ENCODE measurements at regions not wholly inside any gene's neighbourhood (a gene's known extent, or its start where the extent isn't known, plus 50 kb on each side); places are given as distances from the start of the nearest gene placed in this dataset.

GRCh38 chr4:133379681-133380438 lies 230.8 kb downstream of the PCDH10 start:
- no peak overlapping the region for H3K27ac Mint-ChIP-seq (ENCODE audit: unreplicated experiment)
- H3K9me3 ChIP-seq (ENCODE audit: insufficient read depth, low read depth, low read length): no peaks in the 10 kb centered on the region
- FAIRE-seq (no peak), DNase-seq (ENCODE audit: low read depth) (no peak)
- no peaks in the 10 kb centered on the region for H3K27me3 Mint-ChIP-seq (ENCODE audit: low read depth, unreplicated experiment)
- no peak overlapping the region for H3K4me2 ChIP-seq (ENCODE audit: low read length)
- H3K4me3 Mint-ChIP-seq (ENCODE audit: unreplicated experiment): no peak overlapping the region
- H2AFZ ChIP-seq (ENCODE audit: low read depth, low read length): no peak overlapping the region
- H3K9me3 Mint-ChIP-seq (ENCODE audit: unreplicated experiment): peaks cover 1% of the 10 kb centered on the region
- no peaks in the 10 kb centered on the region for H3K4me1 Mint-ChIP-seq (ENCODE audit: low read depth, unreplicated experiment)
- H4K20me1 ChIP-seq (ENCODE audit: insufficient read depth, low read length): no peaks in the 10 kb centered on the region
- H3K4me1 ChIP-seq (ENCODE audit: insufficient read depth, low read length): no peaks in the 10 kb centered on the region
- H3K27ac ChIP-seq (ENCODE audit: low read depth, low read length): no peak overlapping the region
- no peaks in the 10 kb centered on the region for H3K27me3 ChIP-seq (ENCODE audit: insufficient read depth, low read length)
- no peak overlapping the region for H3K4me3 ChIP-seq (ENCODE audit: insufficient read depth, low read depth, low read length)
- H3K36me3 Mint-ChIP-seq (ENCODE audit: low read depth, unreplicated experiment): no peaks in the 10 kb centered on the region
- no peak overlapping the region for H3K9ac ChIP-seq (ENCODE audit: low read length)
- H3K79me2 ChIP-seq (ENCODE audit: insufficient read depth, low read length): no peaks in the 10 kb centered on the region
- no peak for TF ChIP-seq EZH2 (IDR thresholded peaks at IDR 0.05; ENCODE audit: insufficient read depth, low read length)
- TF ChIP-seq CTCF (IDR thresholded peaks at IDR 0.05; ENCODE audit: insufficient read depth, low read depth, low read length): no peak
- H3K36me3 ChIP-seq (ENCODE audit: insufficient read depth, low read length): no peaks in the 10 kb centered on the region

DNA sequence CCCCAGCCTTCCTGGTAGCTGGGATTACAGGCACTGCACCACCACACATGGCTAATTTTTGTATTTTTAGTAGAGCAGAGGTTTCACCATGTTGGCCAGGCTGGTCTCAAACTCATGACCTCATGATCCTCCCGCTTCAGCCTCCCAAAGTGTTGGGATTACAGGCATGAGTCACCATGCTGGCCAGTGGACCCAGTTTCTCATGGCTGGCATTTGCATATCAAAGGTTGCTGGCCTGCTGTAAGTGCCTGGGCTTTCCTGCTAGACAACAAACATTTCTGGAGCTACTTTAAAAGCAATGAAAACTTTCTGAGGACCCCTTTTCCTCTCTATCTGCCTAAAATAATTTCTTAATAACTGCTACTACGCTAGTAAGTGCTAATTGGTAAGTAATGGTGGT lies 228.2 kb downstream of the PCDH10 start:
- TF ChIP-seq CTCF (IDR thresholded peaks at IDR 0.05; ENCODE audit: insufficient read depth, low read depth, low read length) (no peak), EZH2 (IDR thresholded peaks at IDR 0.05; ENCODE audit: insufficient read depth, low read length) (no peak)
- FAIRE-seq: no peak
- no peaks in the 10 kb centered on the region for H3K9me3 ChIP-seq (ENCODE audit: insufficient read depth, low read depth, low read length)

DNA sequence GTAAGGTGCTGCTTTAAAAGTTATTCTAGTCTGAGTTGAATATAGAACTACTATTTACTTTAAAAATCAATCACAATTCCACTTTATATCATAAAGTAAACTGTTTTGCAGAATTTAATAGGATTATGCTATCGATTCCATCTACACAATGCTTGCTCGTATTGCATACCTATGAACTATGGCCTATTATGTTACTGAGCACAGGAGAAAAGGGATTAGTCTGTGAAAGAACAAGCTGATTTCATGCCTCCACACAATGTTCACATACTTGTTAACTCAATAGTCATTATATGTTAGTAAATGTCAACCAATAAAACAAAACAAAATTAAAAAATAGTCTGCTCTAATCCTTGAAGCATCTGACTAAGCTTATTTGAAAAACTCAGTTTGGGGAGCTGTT lies 223.6 kb downstream of the PCDH10 start:
- H3K36me3 Mint-ChIP-seq (ENCODE audit: low read depth, unreplicated experiment): no peaks in the 10 kb centered on the region
- Histone ChIP-seq H3K79me2 (ENCODE audit: insufficient read depth, low read length) (no peaks in the 10 kb centered on the region), H3K9me3 (ENCODE audit: insufficient read depth, low read depth, low read length) (no peaks in the 10 kb centered on the region), H3K27ac (ENCODE audit: low read depth, low read length) (no peak overlapping the region), H4K20me1 (ENCODE audit: insufficient read depth, low read length) (no peaks in the 10 kb centered on the region), H3K36me3 (ENCODE audit: insufficient read depth, low read length) (no peaks in the 10 kb centered on the region), H3K4me2 (ENCODE audit: low read length) (no peak overlapping the region), H3K4me1 (ENCODE audit: insufficient read depth, low read length) (no peaks in the 10 kb centered on the region), H2AFZ (ENCODE audit: low read depth, low read length) (no peak overlapping the region), H3K27me3 (ENCODE audit: insufficient read depth, low read length) (no peaks in the 10 kb centered on the region), H3K9ac (ENCODE audit: low read length) (no peak overlapping the region), H3K4me3 (ENCODE audit: insufficient read depth, low read depth, low read length) (no peak overlapping the region)
- H3K4me1 Mint-ChIP-seq (ENCODE audit: low read depth, unreplicated experiment): no peaks in the 10 kb centered on the region
- H3K27ac Mint-ChIP-seq (ENCODE audit: unreplicated experiment): no peak overlapping the region
- TF ChIP-seq EZH2 (IDR thresholded peaks at IDR 0.05; ENCODE audit: insufficient read depth, low read length) (no peak), CTCF (IDR thresholded peaks at IDR 0.05; ENCODE audit: insufficient read depth, low read depth, low read length) (no peak)
- H3K4me3 Mint-ChIP-seq (ENCODE audit: unreplicated experiment): no peak overlapping the region
- no peaks in the 10 kb centered on the region for H3K9me3 Mint-ChIP-seq (ENCODE audit: unreplicated experiment)
- FAIRE-seq (no peak), DNase-seq (ENCODE audit: low read depth) (no peak)
- H3K27me3 Mint-ChIP-seq (ENCODE audit: low read depth, unreplicated experiment): no peaks in the 10 kb centered on the region

More for the DNA sequence above, 228.2 kb downstream of the PCDH10 start:
- no peaks in the 10 kb centered on the region for H3K4me1 Mint-ChIP-seq (ENCODE audit: low read depth, unreplicated experiment)
- Histone ChIP-seq H4K20me1 (ENCODE audit: insufficient read depth, low read length) (no peaks in the 10 kb centered on the region), H3K27me3 (ENCODE audit: insufficient read depth, low read length) (no peaks in the 10 kb centered on the region), H3K36me3 (ENCODE audit: insufficient read depth, low read length) (no peaks in the 10 kb centered on the region), H3K79me2 (ENCODE audit: insufficient read depth, low read length) (no peaks in the 10 kb centered on the region), H3K4me3 (ENCODE audit: insufficient read depth, low read depth, low read length) (no peak overlapping the region), H3K4me1 (ENCODE audit: insufficient read depth, low read length) (no peaks in the 10 kb centered on the region), H3K4me2 (ENCODE audit: low read length) (no peak overlapping the region), H3K27ac (ENCODE audit: low read depth, low read length) (no peak overlapping the region), H2AFZ (ENCODE audit: low read depth, low read length) (no peak overlapping the region), H3K9ac (ENCODE audit: low read length) (no peak overlapping the region)
- H3K36me3 Mint-ChIP-seq (ENCODE audit: low read depth, unreplicated experiment): no peaks in the 10 kb centered on the region
- DNase-seq (ENCODE audit: low read depth): no peak
- H3K4me3 Mint-ChIP-seq (ENCODE audit: unreplicated experiment): no peak overlapping the region
- H3K27ac Mint-ChIP-seq (ENCODE audit: unreplicated experiment): no peak overlapping the region
- no peaks in the 10 kb centered on the region for H3K27me3 Mint-ChIP-seq (ENCODE audit: low read depth, unreplicated experiment)
- peaks cover 1% of the 10 kb centered on the region for H3K9me3 Mint-ChIP-seq (ENCODE audit: unreplicated experiment)
